ENCODE measurements at regions not wholly inside any gene's neighbourhood (a gene's known extent, or its start where the extent isn't known, plus 50 kb on each side); places are given as distances from the start of the nearest gene placed in this dataset.

GRCh38 chr5:4730279-4730678 lies 409.9 kb upstream of the ADAMTS16 start:
- ChIA-PET POLR2A (no interaction called here), CTCF (no interaction called here)
- Histone ChIP-seq H3K36me3 (ENCODE audit: control insufficient read depth in 2 of 2, insufficient read depth in 1 of 2, low read length in 2 of 2) (no peaks in the 10 kb centered on the region), H3K27ac (ENCODE audit: extremely low read depth, low read depth, low read length) (no peak overlapping the region), H3K4me3 (ENCODE audit: low read depth, low read length) (no peak overlapping the region), H3K4me1 (ENCODE audit: control insufficient read depth, insufficient read depth, low read length) (no peaks in the 10 kb centered on the region), H3K9me3 (ENCODE audit: control insufficient read depth, insufficient read depth, low read depth, low read length) (no peaks in the 10 kb centered on the region)
- no peak for TF ChIP-seq YY2 (tag by site-specific recombination; IDR thresholded peaks at IDR 0.05)
- TF ChIP-seq ZNF18 (tag by site-specific recombination; IDR thresholded peaks at IDR 0.05), result no peak
- TF ChIP-seq ZNF791 (tag by site-specific recombination; IDR thresholded peaks at IDR 0.05), result no peak
- TF ChIP-seq PBX3 (CRISPR knock-in tag; IDR thresholded peaks at IDR 0.05), result no peak
- no peak for TF ChIP-seq ZBTB17 (tag by site-specific recombination; IDR thresholded peaks at IDR 0.05)
- no peak for TF ChIP-seq ZNF121 (tag by site-specific recombination; IDR thresholded peaks at IDR 0.05)

DNA sequence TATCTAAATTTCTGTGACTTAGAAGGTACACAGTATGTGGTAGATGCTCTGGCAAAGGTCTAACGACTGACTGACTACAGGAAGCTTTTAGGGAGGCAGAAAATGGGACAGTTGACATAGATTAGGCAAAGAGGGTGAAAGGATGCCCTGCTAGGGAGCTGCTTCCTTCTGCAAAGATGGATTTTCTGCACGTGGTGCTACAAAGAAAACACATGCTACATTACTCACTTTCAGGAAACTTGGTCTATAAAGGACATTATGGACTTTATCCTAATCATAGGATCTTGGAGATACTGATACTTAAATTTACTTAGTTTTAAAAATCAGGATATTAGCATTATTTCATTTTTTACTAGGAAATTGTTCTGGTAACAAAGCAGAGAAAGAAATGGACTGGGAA lies 405.8 kb upstream of the ADAMTS16 start:
- Histone ChIP-seq H3K9me3 (ENCODE audit: control insufficient read depth, insufficient read depth, low read depth, low read length) (no peaks in the 10 kb centered on the region), H3K27ac (ENCODE audit: extremely low read depth, low read depth, low read length) (no peak overlapping the region), H3K4me3 (ENCODE audit: low read depth, low read length) (no peak overlapping the region), H3K4me1 (ENCODE audit: control insufficient read depth, insufficient read depth, low read length) (no peaks in the 10 kb centered on the region), H3K36me3 (ENCODE audit: control insufficient read depth in 2 of 2, insufficient read depth in 1 of 2, low read length in 2 of 2) (no peaks in the 10 kb centered on the region)
- CTCF ChIA-PET, result interaction anchor here (0.7 kb wide), 1 partner anchor 476 kb away, joined by 4 read pairs; no protein-coding TSS in a partner anchor
- POLR2A ChIA-PET, result no interaction called here
- TF ChIP-seq YY1 (tag by site-specific recombination; IDR thresholded peaks at IDR 0.05) (no peak), ZNF311 (tag by site-specific recombination; IDR thresholded peaks at IDR 0.05; ENCODE audit: borderline replicate concordance) (no peak), ZNF677 (tag by site-specific recombination; IDR thresholded peaks at IDR 0.05) (no peak), ZNF555 (tag by site-specific recombination; conservative IDR thresholded peaks at IDR 0.05) (no peak), ZNF426 (tag by site-specific recombination; IDR thresholded peaks at IDR 0.05) (no peak), ZNF266 (tag by site-specific recombination; IDR thresholded peaks at IDR 0.05; ENCODE audit: low read depth) (no peak), HOXA7 (CRISPR knock-in tag; IDR thresholded peaks at IDR 0.05; ENCODE audit: borderline replicate concordance) (no peak), ZNF202 (tag by site-specific recombination; IDR thresholded peaks at IDR 0.05; ENCODE audit: borderline replicate concordance) (no peak), ZNF501 (tag by site-specific recombination; IDR thresholded peaks at IDR 0.05) (no peak), ZNF521 (tag by site-specific recombination; IDR thresholded peaks at IDR 0.05) (no peak), ZNF23 (tag by site-specific recombination; IDR thresholded peaks at IDR 0.05; ENCODE audit: borderline replicate concordance) (no peak), ZNF146 (tag by site-specific recombination; IDR thresholded peaks at IDR 0.05) (no peak), ZNF112 (tag by site-specific recombination; IDR thresholded peaks at IDR 0.05) (no peak), WT1 (tag by site-specific recombination; IDR thresholded peaks at IDR 0.05) (no peak), ZBTB1 (tag by site-specific recombination; IDR thresholded peaks at IDR 0.05) (no peak), ZNF394 (tag by site-specific recombination; IDR thresholded peaks at IDR 0.05; ENCODE audit: borderline replicate concordance) (no peak), RBAK (tag by site-specific recombination; IDR thresholded peaks at IDR 0.05) (no peak), ZNF341 (tag by site-specific recombination; IDR thresholded peaks at IDR 0.05; ENCODE audit: low read depth) (no peak)
- TF ChIP-seq, protein P1, sequence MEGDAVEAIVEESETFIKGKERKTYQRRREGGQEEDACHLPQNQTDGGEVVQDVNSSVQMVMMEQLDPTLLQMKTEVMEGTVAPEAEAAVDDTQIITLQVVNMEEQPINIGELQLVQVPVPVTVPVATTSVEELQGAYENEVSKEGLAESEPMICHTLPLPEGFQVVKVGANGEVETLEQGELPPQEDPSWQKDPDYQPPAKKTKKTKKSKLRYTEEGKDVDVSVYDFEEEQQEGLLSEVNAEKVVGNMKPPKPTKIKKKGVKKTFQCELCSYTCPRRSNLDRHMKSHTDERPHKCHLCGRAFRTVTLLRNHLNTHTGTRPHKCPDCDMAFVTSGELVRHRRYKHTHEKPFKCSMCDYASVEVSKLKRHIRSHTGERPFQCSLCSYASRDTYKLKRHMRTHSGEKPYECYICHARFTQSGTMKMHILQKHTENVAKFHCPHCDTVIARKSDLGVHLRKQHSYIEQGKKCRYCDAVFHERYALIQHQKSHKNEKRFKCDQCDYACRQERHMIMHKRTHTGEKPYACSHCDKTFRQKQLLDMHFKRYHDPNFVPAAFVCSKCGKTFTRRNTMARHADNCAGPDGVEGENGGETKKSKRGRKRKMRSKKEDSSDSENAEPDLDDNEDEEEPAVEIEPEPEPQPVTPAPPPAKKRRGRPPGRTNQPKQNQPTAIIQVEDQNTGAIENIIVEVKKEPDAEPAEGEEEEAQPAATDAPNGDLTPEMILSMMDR (tag by site-specific recombination; IDR thresholded peaks at IDR 0.05), result no peak
- TF ChIP-seq, protein P2, sequence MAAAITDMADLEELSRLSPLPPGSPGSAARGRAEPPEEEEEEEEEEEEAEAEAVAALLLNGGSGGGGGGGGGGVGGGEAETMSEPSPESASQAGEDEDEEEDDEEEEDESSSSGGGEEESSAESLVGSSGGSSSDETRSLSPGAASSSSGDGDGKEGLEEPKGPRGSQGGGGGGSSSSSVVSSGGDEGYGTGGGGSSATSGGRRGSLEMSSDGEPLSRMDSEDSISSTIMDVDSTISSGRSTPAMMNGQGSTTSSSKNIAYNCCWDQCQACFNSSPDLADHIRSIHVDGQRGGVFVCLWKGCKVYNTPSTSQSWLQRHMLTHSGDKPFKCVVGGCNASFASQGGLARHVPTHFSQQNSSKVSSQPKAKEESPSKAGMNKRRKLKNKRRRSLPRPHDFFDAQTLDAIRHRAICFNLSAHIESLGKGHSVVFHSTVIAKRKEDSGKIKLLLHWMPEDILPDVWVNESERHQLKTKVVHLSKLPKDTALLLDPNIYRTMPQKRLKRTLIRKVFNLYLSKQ (tag by site-specific recombination; IDR thresholded peaks at IDR 0.05; ENCODE audit: borderline replicate concordance), result no peak
